ENCODE measurements at regions not wholly inside any gene's neighbourhood (a gene's known extent, or its start where the extent isn't known, plus 50 kb on each side); places are given as distances from the start of the nearest gene placed in this dataset.

GRCh38 chr2:4668381-4668780, 965.0 kb downstream of the DCDC2C start:
- Mint-ChIP-seq H3K4me3 (no peak overlapping the region), H3K27ac (no peak overlapping the region), H3K36me3 (ENCODE audit: low read depth) (no peaks in the 10 kb centered on the region), H3K4me1 (ENCODE audit: low read depth) (no peaks in the 10 kb centered on the region), H3K9me3 (peaks cover 2% of the 10 kb centered on the region), H3K27me3 (no peaks in the 10 kb centered on the region)
- TF ChIP-seq, protein P1, sequence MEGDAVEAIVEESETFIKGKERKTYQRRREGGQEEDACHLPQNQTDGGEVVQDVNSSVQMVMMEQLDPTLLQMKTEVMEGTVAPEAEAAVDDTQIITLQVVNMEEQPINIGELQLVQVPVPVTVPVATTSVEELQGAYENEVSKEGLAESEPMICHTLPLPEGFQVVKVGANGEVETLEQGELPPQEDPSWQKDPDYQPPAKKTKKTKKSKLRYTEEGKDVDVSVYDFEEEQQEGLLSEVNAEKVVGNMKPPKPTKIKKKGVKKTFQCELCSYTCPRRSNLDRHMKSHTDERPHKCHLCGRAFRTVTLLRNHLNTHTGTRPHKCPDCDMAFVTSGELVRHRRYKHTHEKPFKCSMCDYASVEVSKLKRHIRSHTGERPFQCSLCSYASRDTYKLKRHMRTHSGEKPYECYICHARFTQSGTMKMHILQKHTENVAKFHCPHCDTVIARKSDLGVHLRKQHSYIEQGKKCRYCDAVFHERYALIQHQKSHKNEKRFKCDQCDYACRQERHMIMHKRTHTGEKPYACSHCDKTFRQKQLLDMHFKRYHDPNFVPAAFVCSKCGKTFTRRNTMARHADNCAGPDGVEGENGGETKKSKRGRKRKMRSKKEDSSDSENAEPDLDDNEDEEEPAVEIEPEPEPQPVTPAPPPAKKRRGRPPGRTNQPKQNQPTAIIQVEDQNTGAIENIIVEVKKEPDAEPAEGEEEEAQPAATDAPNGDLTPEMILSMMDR (IDR thresholded peaks at IDR 0.05): no peak
- Histone ChIP-seq H3K27me3 (ENCODE audit: control insufficient read depth in 1 of 2, insufficient read depth in 2 of 2, low read length in 2 of 2) (no peaks in the 10 kb centered on the region), H3K4me3 (ENCODE audit: low read length) (no peak overlapping the region), H3K27ac (ENCODE audit: low read depth in 1 of 2, low read length in 2 of 2) (no peak overlapping the region), H3K4me1 (ENCODE audit: insufficient read depth, low read length) (no peaks in the 10 kb centered on the region), H3K9me3 (ENCODE audit: control insufficient read depth in 1 of 2, insufficient read depth in 1 of 2, low read length in 2 of 2) (peaks cover 0 to 4% of the 10 kb centered on the region in 2 experiments), H3K36me3 (ENCODE audit: insufficient read depth, low read length) (no peaks in the 10 kb centered on the region)
- POLR2A ChIA-PET: no interaction called here
- no peak for ATAC-seq (ENCODE audit: poor library complexity)
- CTCF ChIA-PET: no interaction called here
- intact Hi-C loops (cut with DNase I, micrococcal nuclease): no loop called here
- DNase-seq: no peak

DNA sequence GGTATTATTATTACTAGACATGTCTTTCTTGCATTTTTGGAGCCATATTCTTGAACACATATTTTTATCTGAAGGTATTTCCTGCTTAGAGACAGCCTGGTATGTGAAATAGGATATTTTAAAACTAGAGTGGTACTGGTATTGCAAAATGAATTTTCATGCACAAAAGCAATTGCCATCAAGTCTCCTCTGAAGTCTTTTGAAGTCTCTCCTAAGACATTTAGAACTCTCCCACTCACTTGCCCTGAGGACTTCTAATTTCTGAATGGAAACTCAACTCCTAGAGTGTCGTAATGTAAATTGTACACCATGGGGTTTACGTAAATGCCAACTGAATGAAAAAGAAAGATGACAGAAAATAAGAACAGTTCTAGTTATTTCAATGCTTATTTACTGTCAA, 967.0 kb downstream of the DCDC2C start:
- no peak overlapping the region for H3K27ac ChIP-seq (ENCODE audit: low read depth in 1 of 2, low read length in 2 of 2)
- H3K4me3 ChIP-seq (ENCODE audit: low read length): no peak overlapping the region
- TF ChIP-seq, protein P1 (IDR thresholded peaks at IDR 0.05): no peak
- H3K4me1 ChIP-seq (ENCODE audit: insufficient read depth, low read length): peaks cover 10% of the 10 kb centered on the region
- H3K27ac Mint-ChIP-seq: no peak overlapping the region
- peaks cover 2% of the 10 kb centered on the region for H3K9me3 Mint-ChIP-seq
- no peaks in the 10 kb centered on the region for H3K27me3 Mint-ChIP-seq
- ATAC-seq (ENCODE audit: poor library complexity) (no peak), DNase-seq (no peak)
- peaks cover 0 to 16% of the 10 kb centered on the region in 2 experiments for H3K9me3 ChIP-seq (ENCODE audit: control insufficient read depth in 1 of 2, insufficient read depth in 1 of 2, low read length in 2 of 2)
- peaks cover 5% of the 10 kb centered on the region for H3K4me1 Mint-ChIP-seq (ENCODE audit: low read depth)
- H3K4me3 Mint-ChIP-seq: no peak overlapping the region
- intact Hi-C loops (cut with DNase I, micrococcal nuclease): no loop called here
- no peaks in the 10 kb centered on the region for H3K36me3 Mint-ChIP-seq (ENCODE audit: low read depth)
- CTCF ChIA-PET: no interaction called here
- H3K36me3 ChIP-seq (ENCODE audit: insufficient read depth, low read length): no peaks in the 10 kb centered on the region
- POLR2A ChIA-PET: no interaction called here
- H3K27me3 ChIP-seq (ENCODE audit: control insufficient read depth in 1 of 2, insufficient read depth in 2 of 2, low read length in 2 of 2): no peaks in the 10 kb centered on the region

GRCh38 chr2:4673025-4673489, 969.7 kb downstream of the DCDC2C start:
- ATAC-seq (ENCODE audit: poor library complexity) (no peak), DNase-seq (peak in 3 of 14 experiments; percentile 3 to 27 (median 3))
- Histone ChIP-seq H3K4me1 (ENCODE audit: insufficient read depth, low read length) (peaks cover 10% of the 10 kb centered on the region), H3K27ac (ENCODE audit: low read depth in 1 of 2, low read length in 2 of 2) (no peak overlapping the region), H3K27me3 (ENCODE audit: control insufficient read depth in 1 of 2, insufficient read depth in 2 of 2, low read length in 2 of 2) (no peaks in the 10 kb centered on the region), H3K36me3 (ENCODE audit: insufficient read depth, low read length) (no peaks in the 10 kb centered on the region), H3K9me3 (ENCODE audit: control insufficient read depth in 1 of 2, insufficient read depth in 1 of 2, low read length in 2 of 2) (peaks cover 0 to 15% of the 10 kb centered on the region in 2 experiments), H3K4me3 (ENCODE audit: low read length) (peak overlapping the region; percentile 1)
- Mint-ChIP-seq H3K9me3 (peaks cover 2% of the 10 kb centered on the region), H3K27ac (no peak overlapping the region), H3K4me3 (no peak overlapping the region), H3K36me3 (ENCODE audit: low read depth) (no peaks in the 10 kb centered on the region), H3K4me1 (ENCODE audit: low read depth) (peaks cover 5% of the 10 kb centered on the region), H3K27me3 (no peaks in the 10 kb centered on the region)
- intact Hi-C loops (cut with DNase I, micrococcal nuclease): no loop called here
- ChIA-PET CTCF (no interaction called here), POLR2A (interaction anchor here (0.6 kb wide), 1 partner anchor 113 kb away, joined by 3 read pairs; no protein-coding TSS in a partner anchor)
- TF ChIP-seq, protein P1 (IDR thresholded peaks at IDR 0.05): no peak

Data from CD4-positive, alpha-beta T cell (primary cell).